Heart left ventricle (tissue), 13 donors: ENCODE measurements at regions not wholly inside any gene's neighbourhood (a gene's known extent, or its start where the extent isn't known, plus 50 kb on each side); places are given as distances from the start of the nearest gene placed in this dataset.

Source experiments
- CTCF ChIP-seq, 12 donors: fragments of 200-600 bp; sonication (generic) in 4 of 12; IDR thresholded peaks; one replicate each; pipeline versions ENCODE4 v1.5.0 to v1.8.0; 2018 to 2022; ENCODE audit warnings: antibody characterized with exemption in 12 of 12, mild to moderate bottlenecking in 5 of 12
- POLR2A ChIP-seq, 2 donors: fragments of 450-650 bp; IDR thresholded peaks; one replicate each; pipeline ENCODE4 v1.6.1; 2017; ENCODE audit warnings: antibody characterized with exemption in 2 of 2, mild to moderate bottlenecking in 2 of 2, moderate library complexity in 2 of 2
- donor health status: ischemic (EF 13 %, LVEDD 7.1; RV severe dilation, severe dysfunction).
- donor health status: DM: no; HTN: yes; CAD: no.
- donor health status: DM: no; HTN: no; CAD: no.
- donor health status: ischemic (EF 25% LVEDD 6.9; RV normal size, moderate dysfunction).
- donor health status: ischemic (EF 25% LVEDD 5.7; RV mildly dilated, moderate dysfunction).
- donor health status: ischemic (EF 35%, LVEDD 5.7; RV mildly dilated, moderate dysfunction).
- donor health status: nonischemic (EF 11% LVEDD 7.7; RV severe dilation, severe dysfunction).
- donor health status: DM: yes; HTN: yes; CAD: no.
- donor health status: PGD.
- donor health status: ischemic (EF 29% LVEDD 5.4; RV normal size, mild dysfunction).
- donor health status: nonischemic (EF 23%, LVEDD 6.1; RV moderate dilation, normal function).

DNA sequence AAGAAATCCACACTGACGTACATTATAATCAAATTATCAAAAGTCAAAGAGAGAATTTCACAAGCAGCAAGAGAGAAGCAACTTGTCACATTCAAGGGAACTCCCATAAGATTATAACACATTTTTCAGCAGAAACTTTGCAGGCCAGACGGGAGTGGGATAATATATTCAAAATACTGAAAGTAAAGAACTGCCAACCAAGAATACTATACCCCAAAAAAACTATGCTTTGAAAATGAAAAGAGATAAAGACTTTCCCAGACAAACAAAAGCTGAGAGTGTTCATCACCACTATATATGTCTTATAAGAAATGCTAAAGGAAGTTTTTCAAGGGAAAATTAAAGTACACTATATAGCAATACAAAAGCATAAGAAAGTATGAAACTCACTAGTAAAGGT, 91.5 kb upstream of the PPP2R3A start:
- TF ChIP-seq CTCF (IDR thresholded peaks at IDR 0.05) (no peak), POLR2A (IDR thresholded peaks at IDR 0.05) (no peak)
